Testis (tissue), 2 donors: ENCODE measurements at regions not wholly inside any gene's neighbourhood (a gene's known extent, or its start where the extent isn't known, plus 50 kb on each side); places are given as distances from the start of the nearest gene placed in this dataset.

Experiments used
- POLR2A ChIP-seq: fragments of 450-650 bp; IDR thresholded peaks from one replicate; pipeline ENCODE4 v1.6.1; 2017; ENCODE audit warnings: antibody characterized with exemption, mild to moderate bottlenecking, moderate library complexity
- TF ChIP-seq, protein P1 (sequence below), 3 experiments: fragments of 450-650 bp in 2 of 3; fragments of 200-600 bp in 1 of 3; sonication (generic) in 1 of 3; IDR thresholded peaks; one replicate each; pipeline ENCODE4 v1.5.1; 2016 to 2019; ENCODE audit warnings: antibody characterized with exemption in 3 of 3, mild to moderate bottlenecking in 2 of 3, moderate library complexity in 1 of 3

DNA sequence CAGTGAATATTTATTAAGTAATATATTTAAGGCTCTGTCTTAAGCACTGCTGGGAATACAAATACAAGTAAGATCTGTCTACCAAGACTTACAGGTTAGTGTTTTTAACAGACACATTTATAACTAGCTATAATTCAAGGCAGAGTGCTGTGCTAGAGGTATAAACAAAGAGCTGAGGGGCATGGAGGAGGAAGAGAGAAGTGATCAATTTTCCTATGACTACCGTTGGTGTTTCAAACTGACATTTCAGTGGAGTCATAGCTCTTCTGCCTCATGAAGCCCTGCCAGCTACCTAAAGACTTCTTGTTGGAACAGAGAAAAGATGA is 79.9 kb downstream of the CYB561 start:
- TF ChIP-seq, protein P1, sequence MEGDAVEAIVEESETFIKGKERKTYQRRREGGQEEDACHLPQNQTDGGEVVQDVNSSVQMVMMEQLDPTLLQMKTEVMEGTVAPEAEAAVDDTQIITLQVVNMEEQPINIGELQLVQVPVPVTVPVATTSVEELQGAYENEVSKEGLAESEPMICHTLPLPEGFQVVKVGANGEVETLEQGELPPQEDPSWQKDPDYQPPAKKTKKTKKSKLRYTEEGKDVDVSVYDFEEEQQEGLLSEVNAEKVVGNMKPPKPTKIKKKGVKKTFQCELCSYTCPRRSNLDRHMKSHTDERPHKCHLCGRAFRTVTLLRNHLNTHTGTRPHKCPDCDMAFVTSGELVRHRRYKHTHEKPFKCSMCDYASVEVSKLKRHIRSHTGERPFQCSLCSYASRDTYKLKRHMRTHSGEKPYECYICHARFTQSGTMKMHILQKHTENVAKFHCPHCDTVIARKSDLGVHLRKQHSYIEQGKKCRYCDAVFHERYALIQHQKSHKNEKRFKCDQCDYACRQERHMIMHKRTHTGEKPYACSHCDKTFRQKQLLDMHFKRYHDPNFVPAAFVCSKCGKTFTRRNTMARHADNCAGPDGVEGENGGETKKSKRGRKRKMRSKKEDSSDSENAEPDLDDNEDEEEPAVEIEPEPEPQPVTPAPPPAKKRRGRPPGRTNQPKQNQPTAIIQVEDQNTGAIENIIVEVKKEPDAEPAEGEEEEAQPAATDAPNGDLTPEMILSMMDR (IDR thresholded peaks at IDR 0.05) = no peak
- no peak for TF ChIP-seq POLR2A
